WTC11 (cell line): ENCODE measurements at regions not wholly inside any gene's neighbourhood (a gene's known extent, or its start where the extent isn't known, plus 50 kb on each side); places are given as distances from the start of the nearest gene placed in this dataset.

ENCODE experiments used
- ATAC-seq: fragments of 200-7000 bp; cut with Tn5 transposase; 2 replicates; pipeline ENCODE4 v1.10.0; 2021; ENCODE audit warnings: mild to moderate bottlenecking, moderate library complexity
- CTCF ChIA-PET: fragments of 300-600 bp; sonication (Branson Sonifier 250); formaldehyde crosslinking; loops from one replicate; lab custom pipeline; 2021; ENCODE audit warnings: antibody characterized with exemption; lab: Charles Lee
- POLR2A ChIA-PET: fragments of 350-600 bp; sonication (Branson Sonifier 250); formaldehyde crosslinking; loops from one replicate; lab custom pipeline; 2021; ENCODE audit warnings: antibody characterized with exemption; lab: Charles Lee
- DNase-seq: peaks from one replicate; pipeline ENCODE4 v3.0.0; 2021; ENCODE audit warnings: low spot score
- H3K27ac Mint-ChIP-seq: 2 replicates; pipeline ENCODE4 v1.8.0; 2021; ENCODE audit warnings: mixed read lengths
- H3K27me3 Mint-ChIP-seq: 2 replicates; pipeline ENCODE4 v1.8.0; 2021; ENCODE audit warnings: low read depth, mild to moderate bottlenecking, moderate library complexity, mixed read lengths
- H3K36me3 Mint-ChIP-seq: 2 replicates; pipeline ENCODE4 v1.8.0; 2021; ENCODE audit warnings: mixed read lengths
- H3K4me1 Mint-ChIP-seq: 2 replicates; pipeline ENCODE4 v1.8.0; 2022; ENCODE audit warnings: mixed read lengths
- H3K4me3 Mint-ChIP-seq: 2 replicates; pipeline ENCODE4 v1.8.0; 2021; ENCODE audit warnings: mild to moderate bottlenecking, moderate library complexity, mixed read lengths
- H3K9me3 Mint-ChIP-seq: 2 replicates; pipeline ENCODE4 v1.8.0; 2021; ENCODE audit warnings: mixed read lengths
- CREM ChIP-seq: sonication (generic); formaldehyde crosslinking; IDR thresholded peaks from 2 replicates; pipeline ENCODE4 v1.8.1; 2022; ENCODE audit warnings: mild to moderate bottlenecking, missing genetic modification reagents, moderate library complexity
- NR1H2 ChIP-seq: sonication (generic); formaldehyde crosslinking; IDR thresholded peaks from 2 replicates; pipeline ENCODE4 v1.9.0; 2021; ENCODE audit warnings: mild to moderate bottlenecking, moderate library complexity, missing genetic modification reagents
- RORB ChIP-seq: fragments of 250-450 bp; sonication (Bioruptor Pico); IDR thresholded peaks from 2 replicates; pipeline ENCODE4 v1.9.0; 2021; ENCODE audit warnings: mild to moderate bottlenecking
- SMAD4 ChIP-seq: sonication (generic); formaldehyde crosslinking; IDR thresholded peaks from 2 replicates; pipeline ENCODE4 v1.8.0; 2022; ENCODE audit warnings: mild to moderate bottlenecking, missing genetic modification reagents
- SOX15 ChIP-seq: fragments of 250-450 bp; sonication (Bioruptor Pico); IDR thresholded peaks from 2 replicates; pipeline ENCODE4 v1.9.0; 2021; ENCODE audit warnings: mild to moderate bottlenecking
- SP1 ChIP-seq: sonication (generic); formaldehyde crosslinking; conservative IDR thresholded peaks from 2 replicates; pipeline ENCODE4 v1.8.1; 2022; ENCODE audit warnings: missing genetic modification reagents
- TEAD1 ChIP-seq: sonication (generic); formaldehyde crosslinking; IDR thresholded peaks from 2 replicates; pipeline ENCODE4 v1.8.0; 2022; ENCODE audit warnings: mild to moderate bottlenecking, missing genetic modification reagents
- TP53 ChIP-seq: sonication (generic); formaldehyde crosslinking; IDR thresholded peaks from 2 replicates; pipeline ENCODE4 v1.8.1; 2023; ENCODE audit warnings: mild to moderate bottlenecking, missing genetic modification reagents
- ZBTB21 ChIP-seq: sonication (generic); formaldehyde crosslinking; IDR thresholded peaks from 2 replicates; pipeline ENCODE4 v1.8.1; 2023; ENCODE audit warnings: mild to moderate bottlenecking, missing genetic modification reagents, borderline replicate concordance
- ZNF138 ChIP-seq: sonication (generic); formaldehyde crosslinking; conservative IDR thresholded peaks from 2 replicates; pipeline ENCODE4 v1.8.1; 2022; ENCODE audit warnings: mild to moderate bottlenecking, moderate library complexity, missing genetic modification reagents
- ZNF423 ChIP-seq: fragments of 250-450 bp; sonication (Bioruptor Pico); IDR thresholded peaks from 2 replicates; pipeline ENCODE4 v2.1.2; 2022; ENCODE audit warnings: mild to moderate bottlenecking, moderate library complexity
- TF ChIP-seq, protein P1 (sequence below): fragments of 250-450 bp; sonication (Bioruptor Pico); conservative IDR thresholded peaks from 2 replicates; pipeline ENCODE4 v1.9.0; 2021; ENCODE audit warnings: mild to moderate bottlenecking
- TF ChIP-seq, protein P2 (sequence below): sonication (generic); formaldehyde crosslinking; IDR thresholded peaks from 2 replicates; pipeline ENCODE4 v1.8.0; 2022; ENCODE audit warnings: mild to moderate bottlenecking, missing genetic modification reagents
- TF ChIP-seq, protein P3 (sequence below): sonication (generic); formaldehyde crosslinking; IDR thresholded peaks from 2 replicates; pipeline ENCODE4 v1.8.0; 2023; ENCODE audit warnings: missing genetic modification reagents
- TF ChIP-seq, protein P4 (sequence below): fragments of 250-450 bp; sonication (Bioruptor Pico); IDR thresholded peaks from 2 replicates; pipeline ENCODE4 v1.9.0; 2021; ENCODE audit warnings: moderate library complexity, mild to moderate bottlenecking, inconsistent platforms, borderline replicate concordance
- TF ChIP-seq, protein P5 (sequence below): sonication (generic); formaldehyde crosslinking; conservative IDR thresholded peaks from 2 replicates; pipeline ENCODE4 v1.8.1; 2022; ENCODE audit warnings: mild to moderate bottlenecking, missing genetic modification reagents
- TF ChIP-seq, protein P6 (sequence below): sonication (generic); formaldehyde crosslinking; IDR thresholded peaks from 2 replicates; pipeline ENCODE4 v1.8.1; 2023; ENCODE audit warnings: mild to moderate bottlenecking, missing genetic modification reagents
- TF ChIP-seq, protein P7 (sequence below): sonication (generic); formaldehyde crosslinking; IDR thresholded peaks from 2 replicates; pipeline ENCODE4 v1.8.1; 2022; ENCODE audit warnings: low read depth, missing genetic modification reagents, borderline replicate concordance

DNA sequence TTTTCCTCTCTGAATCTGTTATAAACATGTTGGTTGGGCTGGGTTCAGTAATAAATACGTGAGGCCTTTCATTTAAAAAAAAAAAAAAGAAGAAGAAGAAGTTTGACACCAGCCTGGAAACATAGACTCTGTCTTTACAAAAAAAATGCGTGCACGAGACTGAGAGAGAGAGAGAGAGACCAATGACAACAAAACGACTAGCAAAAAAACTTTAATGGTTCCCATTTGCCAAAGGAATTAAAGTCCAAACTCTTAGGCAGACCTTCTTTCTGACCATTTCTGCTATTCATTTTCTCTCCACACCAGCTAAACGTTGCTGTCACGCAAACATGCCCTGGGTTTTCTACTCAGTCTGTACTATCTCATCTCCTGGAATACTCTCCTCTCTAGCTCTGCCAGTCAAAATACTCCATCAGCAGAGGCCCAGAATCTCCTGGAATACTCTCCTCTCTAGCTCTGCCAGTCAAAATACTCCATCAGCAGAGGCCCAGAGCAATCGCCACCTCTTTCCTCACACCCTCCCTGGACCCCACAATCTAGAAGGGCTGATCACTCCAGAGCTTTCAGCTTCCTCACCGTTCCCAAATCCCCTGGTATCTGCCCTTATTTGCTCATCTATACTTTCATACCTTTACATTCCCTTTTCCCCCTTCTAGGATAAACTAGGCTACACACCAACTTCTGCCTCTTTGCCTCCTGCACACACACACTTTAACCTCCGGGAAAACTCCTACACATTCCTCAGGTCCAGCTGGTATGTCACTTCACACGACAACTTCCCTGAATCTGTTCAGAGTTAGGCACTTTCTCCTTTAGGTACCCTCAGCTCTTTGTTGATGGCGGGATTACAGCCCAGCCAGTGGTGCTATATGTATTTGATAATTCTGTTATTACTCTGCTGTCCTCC, 100.0 kb downstream of the CDC7 start:
- H3K9me3 Mint-ChIP-seq: no peaks in the 10 kb centered on the region
- DNase-seq: no peak
- ATAC-seq: no peak
- no peaks in the 10 kb centered on the region for H3K36me3 Mint-ChIP-seq
- TF ChIP-seq, protein P1, sequence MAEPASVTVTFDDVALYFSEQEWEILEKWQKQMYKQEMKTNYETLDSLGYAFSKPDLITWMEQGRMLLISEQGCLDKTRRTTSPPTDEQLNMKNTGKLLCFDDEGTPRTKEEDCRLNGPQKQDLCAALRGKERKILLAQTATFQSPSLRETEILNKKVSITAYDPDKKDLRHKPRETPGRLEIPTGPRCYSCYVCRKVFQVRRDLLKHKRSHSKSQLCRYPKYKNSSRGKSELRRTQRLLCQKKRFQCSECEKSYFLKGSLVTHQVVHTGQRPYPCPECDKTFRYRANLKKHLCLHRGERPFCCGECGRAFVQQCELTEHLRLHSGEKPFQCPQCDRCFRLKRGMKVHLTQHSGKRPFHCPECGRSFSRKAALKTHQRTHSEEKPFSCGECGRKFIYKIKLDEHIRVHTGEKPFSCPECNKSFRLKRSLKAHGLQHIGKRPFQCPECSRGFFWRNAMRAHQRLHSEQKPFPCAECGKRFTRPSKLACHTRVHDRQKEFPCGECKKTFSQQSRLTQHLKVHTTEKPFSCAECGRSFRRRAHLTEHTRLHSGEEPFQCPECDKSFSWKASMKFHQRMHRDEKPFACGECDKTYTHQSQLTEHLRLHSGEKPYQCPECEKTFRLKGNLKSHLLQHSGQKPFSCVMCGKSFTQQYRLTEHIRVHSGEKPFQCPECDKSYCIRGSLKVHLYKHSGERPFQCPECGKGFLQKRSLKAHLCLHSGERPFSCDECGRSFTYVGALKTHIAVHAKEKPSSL (CRISPR knock-in tag): no peak
- TF ChIP-seq ZBTB21 (CRISPR knock-in tag): no peak
- TF ChIP-seq TEAD1 (CRISPR knock-in tag): no peak
- TF ChIP-seq SMAD4 (CRISPR knock-in tag): no peak
- TF ChIP-seq NR1H2 (CRISPR knock-in tag): no peak
- no peak for TF ChIP-seq TP53 (CRISPR knock-in tag)
- TF ChIP-seq, protein P2, sequence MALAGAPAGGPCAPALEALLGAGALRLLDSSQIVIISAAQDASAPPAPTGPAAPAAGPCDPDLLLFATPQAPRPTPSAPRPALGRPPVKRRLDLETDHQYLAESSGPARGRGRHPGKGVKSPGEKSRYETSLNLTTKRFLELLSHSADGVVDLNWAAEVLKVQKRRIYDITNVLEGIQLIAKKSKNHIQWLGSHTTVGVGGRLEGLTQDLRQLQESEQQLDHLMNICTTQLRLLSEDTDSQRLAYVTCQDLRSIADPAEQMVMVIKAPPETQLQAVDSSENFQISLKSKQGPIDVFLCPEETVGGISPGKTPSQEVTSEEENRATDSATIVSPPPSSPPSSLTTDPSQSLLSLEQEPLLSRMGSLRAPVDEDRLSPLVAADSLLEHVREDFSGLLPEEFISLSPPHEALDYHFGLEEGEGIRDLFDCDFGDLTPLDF (CRISPR knock-in tag): no peak
- TF ChIP-seq, protein P3, sequence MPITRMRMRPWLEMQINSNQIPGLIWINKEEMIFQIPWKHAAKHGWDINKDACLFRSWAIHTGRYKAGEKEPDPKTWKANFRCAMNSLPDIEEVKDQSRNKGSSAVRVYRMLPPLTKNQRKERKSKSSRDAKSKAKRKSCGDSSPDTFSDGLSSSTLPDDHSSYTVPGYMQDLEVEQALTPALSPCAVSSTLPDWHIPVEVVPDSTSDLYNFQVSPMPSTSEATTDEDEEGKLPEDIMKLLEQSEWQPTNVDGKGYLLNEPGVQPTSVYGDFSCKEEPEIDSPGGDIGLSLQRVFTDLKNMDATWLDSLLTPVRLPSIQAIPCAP: no peak
- CTCF ChIA-PET: no interaction called here
- H3K4me1 Mint-ChIP-seq: no peaks in the 10 kb centered on the region
- POLR2A ChIA-PET: no interaction called here
- no peak overlapping the region; the same call in 1 of the 2 replicates for H3K27ac Mint-ChIP-seq
- H3K4me3 Mint-ChIP-seq: no peak overlapping the region
- H3K27me3 Mint-ChIP-seq: no peaks in the 10 kb centered on the region

DNA sequence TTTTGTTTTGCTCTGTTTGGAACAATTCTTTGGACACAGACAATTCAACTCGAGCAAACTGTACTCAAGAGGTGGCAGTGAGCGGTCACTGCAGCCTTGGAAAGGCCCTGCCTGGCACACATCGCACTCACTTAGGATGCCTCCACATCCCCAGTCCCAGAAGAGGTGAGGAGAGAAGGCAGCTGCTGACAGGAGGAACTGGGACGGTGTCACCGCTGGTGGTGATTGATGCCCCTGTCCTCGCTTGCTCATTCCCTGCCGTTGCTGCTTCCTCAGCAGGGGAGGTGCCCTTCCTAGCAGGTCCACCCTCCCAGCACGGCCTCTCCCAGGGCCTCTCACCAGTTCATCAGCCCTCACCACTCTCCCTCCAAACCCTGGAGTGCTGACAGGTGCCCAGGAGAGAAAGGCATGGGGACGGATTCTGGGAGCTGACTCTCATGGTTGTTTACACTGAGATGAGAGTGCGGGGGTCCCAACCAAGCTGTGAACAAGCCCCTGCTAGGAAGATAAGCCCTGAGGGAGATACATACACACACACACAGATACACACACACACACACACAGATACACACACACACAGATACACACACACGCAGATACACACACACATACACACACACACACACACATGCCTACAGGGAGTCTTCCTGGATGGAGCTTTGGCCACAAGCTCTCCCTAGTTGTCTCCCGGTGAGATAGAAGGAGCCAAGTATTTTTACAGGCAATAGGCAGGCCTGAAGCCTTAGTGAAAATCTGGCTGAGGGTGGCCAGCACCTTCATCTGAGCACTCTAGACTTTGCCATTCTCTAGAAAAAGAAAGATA, 101.1 kb downstream of the CDC7 start:
- no peaks in the 10 kb centered on the region for H3K9me3 Mint-ChIP-seq
- ATAC-seq (no peak), DNase-seq (no peak)
- H3K36me3 Mint-ChIP-seq: no peaks in the 10 kb centered on the region
- no peak overlapping the region for H3K27ac Mint-ChIP-seq
- CTCF ChIA-PET: interaction anchor here (1.0 kb wide), 1 partner anchor 9 kb away, joined by 3 read pairs; no protein-coding TSS in a partner anchor
- H3K4me1 Mint-ChIP-seq: no peaks in the 10 kb centered on the region
- H3K27me3 Mint-ChIP-seq: no peaks in the 10 kb centered on the region
- POLR2A ChIA-PET: no interaction called here
- TF ChIP-seq ZNF138 (CRISPR knock-in tag): no peak
- TF ChIP-seq, protein P4, sequence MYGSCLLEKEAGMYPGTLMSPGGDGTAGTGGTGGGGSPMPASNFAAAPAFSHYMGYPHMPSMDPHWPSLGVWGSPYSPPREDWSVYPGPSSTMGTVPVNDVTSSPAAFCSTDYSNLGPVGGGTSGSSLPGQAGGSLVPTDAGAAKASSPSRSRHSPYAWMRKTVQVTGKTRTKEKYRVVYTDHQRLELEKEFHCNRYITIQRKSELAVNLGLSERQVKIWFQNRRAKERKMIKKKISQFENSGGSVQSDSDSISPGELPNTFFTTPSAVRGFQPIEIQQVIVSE: no peak
- TF ChIP-seq, protein P5, sequence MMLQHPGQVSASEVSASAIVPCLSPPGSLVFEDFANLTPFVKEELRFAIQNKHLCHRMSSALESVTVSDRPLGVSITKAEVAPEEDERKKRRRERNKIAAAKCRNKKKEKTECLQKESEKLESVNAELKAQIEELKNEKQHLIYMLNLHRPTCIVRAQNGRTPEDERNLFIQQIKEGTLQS (CRISPR knock-in tag): no peak
- TF ChIP-seq, all 79 proteins: peak for 0
- H3K4me3 Mint-ChIP-seq: no peak overlapping the region

DNA sequence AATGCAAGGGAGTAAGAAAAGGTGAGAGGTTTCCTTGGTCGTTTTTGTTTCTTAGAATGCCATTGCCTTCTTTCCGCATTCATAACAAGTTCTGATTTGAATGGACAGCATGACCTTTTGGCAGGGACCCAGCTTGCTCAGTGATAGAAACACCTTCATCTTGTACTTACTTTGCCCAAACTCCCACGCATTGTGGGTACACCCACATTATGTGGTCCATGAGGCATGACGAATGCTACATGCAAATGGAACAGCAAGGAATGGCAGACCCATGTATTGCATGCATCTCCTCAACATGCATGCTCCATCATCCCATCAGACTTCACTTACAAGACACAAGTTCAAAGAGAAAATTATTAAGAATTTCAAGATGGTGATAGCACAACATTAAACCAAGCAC, 102.8 kb downstream of the CDC7 start:
- DNase-seq (no peak), ATAC-seq (no peak)
- CTCF ChIA-PET: no interaction called here
- peaks cover 9% of the 10 kb centered on the region for H3K9me3 Mint-ChIP-seq
- H3K27ac Mint-ChIP-seq: no peak overlapping the region
- no peak overlapping the region for H3K4me3 Mint-ChIP-seq
- no peaks in the 10 kb centered on the region for H3K27me3 Mint-ChIP-seq
- H3K4me1 Mint-ChIP-seq: no peaks in the 10 kb centered on the region
- POLR2A ChIA-PET: no interaction called here
- no peaks in the 10 kb centered on the region for H3K36me3 Mint-ChIP-seq
- TF ChIP-seq SP1 (CRISPR knock-in tag) (no peak), ZNF138 (CRISPR knock-in tag) (no peak), ZNF423 (CRISPR knock-in tag) (no peak), SOX15 (CRISPR knock-in tag) (no peak), RORB (CRISPR knock-in tag) (no peak), CREM (no peak)
- TF ChIP-seq, protein P6, sequence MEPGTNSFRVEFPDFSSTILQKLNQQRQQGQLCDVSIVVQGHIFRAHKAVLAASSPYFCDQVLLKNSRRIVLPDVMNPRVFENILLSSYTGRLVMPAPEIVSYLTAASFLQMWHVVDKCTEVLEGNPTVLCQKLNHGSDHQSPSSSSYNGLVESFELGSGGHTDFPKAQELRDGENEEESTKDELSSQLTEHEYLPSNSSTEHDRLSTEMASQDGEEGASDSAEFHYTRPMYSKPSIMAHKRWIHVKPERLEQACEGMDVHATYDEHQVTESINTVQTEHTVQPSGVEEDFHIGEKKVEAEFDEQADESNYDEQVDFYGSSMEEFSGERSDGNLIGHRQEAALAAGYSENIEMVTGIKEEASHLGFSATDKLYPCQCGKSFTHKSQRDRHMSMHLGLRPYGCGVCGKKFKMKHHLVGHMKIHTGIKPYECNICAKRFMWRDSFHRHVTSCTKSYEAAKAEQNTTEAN (CRISPR knock-in tag): no peak
- TF ChIP-seq, protein P4: no peak
- TF ChIP-seq, protein P7, sequence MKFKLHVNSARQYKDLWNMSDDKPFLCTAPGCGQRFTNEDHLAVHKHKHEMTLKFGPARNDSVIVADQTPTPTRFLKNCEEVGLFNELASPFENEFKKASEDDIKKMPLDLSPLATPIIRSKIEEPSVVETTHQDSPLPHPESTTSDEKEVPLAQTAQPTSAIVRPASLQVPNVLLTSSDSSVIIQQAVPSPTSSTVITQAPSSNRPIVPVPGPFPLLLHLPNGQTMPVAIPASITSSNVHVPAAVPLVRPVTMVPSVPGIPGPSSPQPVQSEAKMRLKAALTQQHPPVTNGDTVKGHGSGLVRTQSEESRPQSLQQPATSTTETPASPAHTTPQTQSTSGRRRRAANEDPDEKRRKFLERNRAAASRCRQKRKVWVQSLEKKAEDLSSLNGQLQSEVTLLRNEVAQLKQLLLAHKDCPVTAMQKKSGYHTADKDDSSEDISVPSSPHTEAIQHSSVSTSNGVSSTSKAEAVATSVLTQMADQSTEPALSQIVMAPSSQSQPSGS (CRISPR knock-in tag): no peak
- TF ChIP-seq, protein P5 (CRISPR knock-in tag): no peak
